Mammary epithelial cell (primary cell): ENCODE measurements at regions not wholly inside any gene's neighbourhood (a gene's known extent, or its start where the extent isn't known, plus 50 kb on each side); places are given as distances from the start of the nearest gene placed in this dataset.

Experiments used
- EZH2 ChIP-seq: IDR thresholded peaks from 2 replicates; pipeline ENCODE4 v1.6.1; 2012; ENCODE audit warnings: low read length, inconsistent platforms, borderline replicate concordance
- TF ChIP-seq, protein P1 (sequence below), 2 donors: IDR thresholded peaks in 1 of 2; conservative IDR thresholded peaks in 1 of 2; 2 replicates each; pipeline ENCODE4 v1.5.1; 2011 to 2012; ENCODE audit warnings: inconsistent platforms in 2 of 2, low read length in 2 of 2, mild to moderate bottlenecking in 2 of 2, control low read depth in 1 of 2, low read depth in 1 of 2; ENCODE audit not compliant: insufficient read depth in 1 of 2; ENCODE audit errors: extremely low read depth in 1 of 2

DNA sequence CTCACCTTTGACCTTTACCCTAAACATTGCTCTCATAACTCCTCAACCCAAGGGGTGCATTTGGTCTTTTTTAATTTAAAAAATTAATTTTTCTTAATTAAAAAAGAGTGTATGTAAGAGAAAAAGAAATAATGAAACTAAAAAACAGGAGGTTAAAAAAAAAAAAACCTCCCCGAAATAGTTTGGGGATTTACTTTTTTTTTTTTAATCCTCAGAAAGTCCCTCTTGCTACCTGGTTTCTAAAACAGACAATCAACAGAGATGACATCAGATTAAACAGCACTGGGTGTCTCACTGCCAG lies 301.3 kb downstream of the SOX9 start:
- TF ChIP-seq, protein P1, sequence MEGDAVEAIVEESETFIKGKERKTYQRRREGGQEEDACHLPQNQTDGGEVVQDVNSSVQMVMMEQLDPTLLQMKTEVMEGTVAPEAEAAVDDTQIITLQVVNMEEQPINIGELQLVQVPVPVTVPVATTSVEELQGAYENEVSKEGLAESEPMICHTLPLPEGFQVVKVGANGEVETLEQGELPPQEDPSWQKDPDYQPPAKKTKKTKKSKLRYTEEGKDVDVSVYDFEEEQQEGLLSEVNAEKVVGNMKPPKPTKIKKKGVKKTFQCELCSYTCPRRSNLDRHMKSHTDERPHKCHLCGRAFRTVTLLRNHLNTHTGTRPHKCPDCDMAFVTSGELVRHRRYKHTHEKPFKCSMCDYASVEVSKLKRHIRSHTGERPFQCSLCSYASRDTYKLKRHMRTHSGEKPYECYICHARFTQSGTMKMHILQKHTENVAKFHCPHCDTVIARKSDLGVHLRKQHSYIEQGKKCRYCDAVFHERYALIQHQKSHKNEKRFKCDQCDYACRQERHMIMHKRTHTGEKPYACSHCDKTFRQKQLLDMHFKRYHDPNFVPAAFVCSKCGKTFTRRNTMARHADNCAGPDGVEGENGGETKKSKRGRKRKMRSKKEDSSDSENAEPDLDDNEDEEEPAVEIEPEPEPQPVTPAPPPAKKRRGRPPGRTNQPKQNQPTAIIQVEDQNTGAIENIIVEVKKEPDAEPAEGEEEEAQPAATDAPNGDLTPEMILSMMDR (conservative IDR thresholded peaks at IDR 0.05 in 1 of 2, IDR thresholded peaks at IDR 0.05 in 1 of 2; ENCODE audit: extremely low read depth in 1 of 2, insufficient read depth in 1 of 2, low read depth in 1 of 2, low read length in 2 of 2) = no peak
- no peak for TF ChIP-seq EZH2
